Stimulated activated CD4-positive, alpha-beta T cell treated with anti-CD3 and anti-CD28 coated beads, Interleukin-2, amount 100 ng/mL, for 24 hours (primary cell): ENCODE measurements at regions not wholly inside any gene's neighbourhood (a gene's known extent, or its start where the extent isn't known, plus 50 kb on each side); places are given as distances from the start of the nearest gene placed in this dataset.

Experiments
- DNase-seq, 2 donors: peaks; one replicate each; pipeline ENCODE4 v3.0.0-alpha.2; 2020

DNA sequence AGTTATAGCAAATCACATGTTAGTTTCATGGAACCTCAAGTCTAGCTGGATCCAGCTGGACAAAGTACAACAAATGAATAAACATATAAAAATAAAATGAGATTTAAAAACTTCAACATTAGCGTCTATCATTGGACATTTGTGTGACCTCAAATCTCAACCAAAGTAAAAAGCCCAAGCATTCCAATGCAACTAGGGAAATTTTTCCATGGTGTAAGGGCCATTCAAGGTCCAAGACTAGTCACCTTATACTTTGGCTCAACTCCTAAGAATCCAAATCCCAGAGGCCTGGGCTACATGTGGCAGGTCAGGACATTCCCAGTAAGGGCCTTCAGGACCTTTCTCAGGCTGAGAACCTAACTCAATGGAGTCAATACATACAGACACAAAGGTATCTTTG lies 137.4 kb upstream of the DMAC1 start:
- DNase-seq = no peak

DNA sequence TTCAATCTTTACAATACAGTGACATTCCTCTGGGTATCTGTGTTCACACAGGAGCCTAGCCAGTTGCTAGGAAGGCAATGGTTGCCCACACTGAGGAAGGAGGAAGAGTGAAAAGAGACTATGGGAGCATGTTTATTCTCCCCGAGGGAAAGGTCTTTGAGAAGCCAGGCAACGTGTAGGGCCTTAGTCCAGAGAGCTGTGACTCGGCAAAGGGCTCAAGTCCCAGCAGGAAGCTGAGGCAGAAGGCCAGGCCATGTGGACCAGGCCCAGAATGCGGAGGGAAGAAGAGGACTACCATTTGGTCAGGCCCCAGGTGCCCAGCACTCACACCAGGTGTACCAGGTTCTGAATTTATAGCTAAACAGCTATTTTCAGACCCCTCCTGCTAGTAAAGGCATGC lies 136.6 kb upstream of the DMAC1 start:
- no peak for DNase-seq

DNA sequence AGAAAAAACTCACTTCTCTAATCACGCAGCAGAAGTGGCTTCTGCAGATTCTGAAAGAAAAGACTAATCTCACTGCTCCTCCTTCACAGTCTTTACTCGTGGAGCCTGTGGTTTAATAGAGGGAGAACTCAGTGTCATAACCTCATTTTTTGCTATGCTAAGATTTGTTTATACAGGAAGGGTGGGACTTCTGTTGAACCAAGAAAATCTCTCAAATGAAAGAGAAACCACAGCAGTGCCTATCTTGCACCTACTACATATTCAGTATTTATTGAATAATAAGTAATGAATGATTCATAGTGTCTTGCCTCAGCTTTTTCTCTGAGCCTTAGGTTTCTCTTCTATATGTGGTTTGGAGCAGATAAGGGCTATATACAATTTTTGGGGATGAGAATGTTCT lies 136.1 kb upstream of the DMAC1 start:
- no peak for DNase-seq

DNA sequence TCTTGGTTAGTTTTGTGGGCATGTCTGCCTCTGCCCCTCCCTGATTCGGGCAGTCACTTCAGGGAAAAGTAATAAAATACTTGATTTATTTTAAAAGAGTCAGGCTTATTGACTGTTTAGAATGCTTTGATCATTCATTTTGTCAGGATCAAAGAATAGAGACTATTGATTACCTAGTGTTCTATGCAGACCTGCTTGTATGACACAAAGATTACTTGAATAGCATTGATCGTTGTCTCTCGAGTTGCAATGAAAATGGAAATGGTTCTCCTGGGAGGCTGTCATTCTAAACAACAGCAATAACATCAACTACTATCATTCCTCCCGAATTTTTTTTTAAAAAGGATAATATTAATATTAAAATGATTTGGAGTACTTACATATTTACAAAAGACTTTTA lies 133.2 kb upstream of the DMAC1 start:
- DNase-seq = no peak

DNA sequence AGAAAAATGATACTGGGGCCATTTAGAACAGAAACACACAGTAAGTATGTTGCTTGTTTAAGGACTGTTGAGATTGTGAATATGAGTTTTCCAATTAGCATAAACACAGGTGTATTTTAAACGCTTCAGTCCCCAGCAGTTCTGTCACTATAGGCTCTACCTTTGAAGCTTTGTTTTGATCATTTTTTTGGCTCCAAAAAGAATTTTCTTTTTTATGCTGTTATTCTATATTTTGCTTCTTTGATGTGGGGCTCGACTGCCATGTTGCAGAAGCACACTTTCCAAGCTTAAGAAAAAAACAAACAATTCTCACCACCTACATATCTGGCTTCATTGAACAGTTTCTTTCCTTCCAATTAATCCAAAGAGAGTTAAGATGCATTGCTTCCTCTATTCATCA lies 131.0 kb upstream of the DMAC1 start:
- DNase-seq = no peak

DNA sequence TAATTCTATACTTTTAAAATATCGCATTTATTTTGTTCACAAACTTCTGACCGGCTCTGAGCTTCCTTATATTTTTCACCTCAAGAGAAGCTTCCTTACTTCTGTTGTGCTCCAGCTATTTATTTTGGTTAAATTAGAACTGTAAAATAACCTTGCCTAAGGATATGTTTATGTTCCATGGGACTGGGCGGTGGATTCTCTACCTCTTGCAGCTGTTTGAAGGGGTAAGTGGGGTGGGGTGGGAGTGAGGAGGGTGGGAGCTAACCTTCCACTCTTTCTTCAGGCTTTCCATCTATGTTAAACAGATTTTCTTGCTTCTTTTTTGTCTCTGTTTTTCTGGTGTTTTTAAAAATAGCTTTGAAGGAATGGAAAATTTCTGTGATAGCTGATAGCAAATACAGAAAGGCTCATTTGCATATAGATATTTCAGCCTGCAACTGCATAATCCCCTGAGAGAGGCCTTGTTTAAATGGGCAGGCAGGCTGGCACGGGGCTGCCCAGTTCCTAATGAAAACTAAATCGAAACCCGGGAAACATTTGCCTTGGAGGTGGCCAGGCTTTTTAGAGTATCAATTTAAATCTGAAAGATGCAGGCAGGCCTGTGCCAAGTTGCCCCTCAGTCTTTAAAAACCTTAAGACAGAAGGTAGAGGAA lies 122.1 kb upstream of the DMAC1 start:
- no peak for DNase-seq

DNA sequence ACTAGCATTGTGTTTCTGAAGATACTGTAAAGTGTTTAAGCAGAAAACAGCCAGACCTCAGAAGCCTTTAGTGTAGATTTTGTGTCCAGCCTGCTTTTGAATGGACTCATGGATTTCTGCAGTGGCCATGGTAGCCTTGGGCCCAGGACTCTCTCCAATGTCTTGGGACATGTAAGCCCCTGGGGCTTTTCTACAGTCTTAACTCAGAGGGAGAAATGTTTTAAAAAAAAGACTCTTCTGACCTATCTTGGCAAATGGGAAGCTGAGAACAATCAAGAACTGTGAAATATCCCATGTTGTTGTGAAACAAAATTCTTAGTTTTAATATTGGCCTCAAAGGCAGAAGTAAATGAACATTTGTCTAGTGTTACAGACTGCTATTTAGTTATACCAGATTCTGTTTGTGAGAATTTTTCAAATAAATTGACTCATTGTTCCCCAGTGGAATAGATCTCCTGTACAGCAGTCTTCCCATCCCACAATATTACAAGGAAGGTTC lies 112.5 kb upstream of the DMAC1 start:
- DNase-seq = no peak

DNA sequence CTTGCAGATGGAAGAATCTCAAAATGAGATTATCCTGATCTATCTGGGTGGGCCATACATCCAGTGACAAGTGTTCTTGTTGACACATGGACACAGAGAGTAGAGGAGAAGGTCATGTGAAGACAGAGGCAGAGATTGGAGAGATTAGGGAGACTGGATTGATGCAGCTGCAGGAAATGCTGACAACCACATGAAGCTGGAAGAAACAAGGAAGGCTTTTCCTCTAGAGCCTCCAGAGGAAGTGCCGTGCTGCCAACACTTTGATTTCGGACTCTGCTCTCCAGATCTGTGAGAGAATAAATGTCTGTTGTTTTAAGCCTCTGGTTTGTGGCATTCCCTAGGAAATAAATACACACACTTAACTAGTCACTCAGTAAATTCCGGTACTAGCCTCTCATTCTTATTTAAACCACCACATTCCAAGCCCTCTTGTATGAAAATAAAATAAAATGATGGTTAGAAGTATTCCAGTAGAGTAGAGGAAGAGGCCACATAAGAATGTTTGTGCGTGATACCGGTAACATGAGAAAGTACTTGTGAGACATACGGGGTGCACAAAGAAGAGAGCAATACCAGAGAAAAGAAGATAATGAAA lies 110.9 kb upstream of the DMAC1 start:
- no peak for DNase-seq

DNA sequence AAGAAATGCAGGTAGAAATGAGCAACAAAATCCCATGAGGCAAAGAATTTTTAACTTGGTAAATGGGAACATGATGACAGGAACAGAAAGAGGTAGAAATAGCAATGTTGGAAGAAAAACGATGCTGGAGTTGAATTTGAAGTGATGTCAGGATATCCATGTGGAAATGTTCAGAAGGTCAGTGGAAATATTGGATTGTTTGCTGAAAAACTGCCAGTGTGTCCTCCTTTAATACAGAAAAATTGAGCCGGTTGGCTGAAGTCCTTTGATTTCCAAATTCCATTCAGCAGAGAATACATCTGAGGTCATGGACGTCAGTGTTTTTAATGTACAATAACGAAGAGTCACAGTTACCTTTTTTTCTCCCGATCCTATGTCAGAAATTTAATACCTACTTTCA lies 110.0 kb upstream of the DMAC1 start:
- DNase-seq = no peak

DNA sequence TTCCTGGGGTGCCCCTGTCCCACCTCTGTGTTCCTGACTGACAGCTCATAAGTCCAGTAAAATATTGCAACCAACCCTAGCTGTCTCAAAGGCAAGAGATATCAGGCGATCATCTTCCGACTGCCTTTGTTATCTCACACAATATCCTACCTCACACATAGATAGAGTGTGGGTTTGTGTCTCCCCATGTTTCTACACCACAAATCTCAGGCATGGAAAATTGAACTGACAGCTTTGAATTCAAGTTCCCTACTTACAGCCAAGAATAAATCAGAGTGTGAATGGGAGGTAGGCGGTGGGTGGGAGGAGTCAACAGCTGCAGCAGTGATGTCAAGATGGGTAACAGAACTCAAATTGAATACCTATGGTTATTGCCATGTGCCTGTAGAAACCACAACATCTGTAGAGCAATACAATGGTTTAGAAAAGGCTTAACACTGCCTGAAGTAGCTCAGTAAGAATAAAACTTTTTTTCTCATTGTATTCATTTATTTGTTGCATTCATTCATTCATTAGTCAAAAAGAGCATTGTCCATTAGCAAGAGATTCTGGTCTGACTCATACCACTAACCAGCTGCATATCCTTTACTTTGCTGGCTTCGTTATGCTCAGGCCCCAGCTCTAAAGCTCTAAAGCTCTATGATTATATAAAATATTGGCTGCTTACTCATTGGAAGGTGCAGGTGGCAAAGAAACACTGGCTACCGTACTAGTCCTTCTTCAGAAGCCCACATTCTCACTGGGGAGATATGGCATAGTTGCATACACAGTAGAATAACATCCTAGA lies 108.2 kb upstream of the DMAC1 start:
- no peak for DNase-seq

DNA sequence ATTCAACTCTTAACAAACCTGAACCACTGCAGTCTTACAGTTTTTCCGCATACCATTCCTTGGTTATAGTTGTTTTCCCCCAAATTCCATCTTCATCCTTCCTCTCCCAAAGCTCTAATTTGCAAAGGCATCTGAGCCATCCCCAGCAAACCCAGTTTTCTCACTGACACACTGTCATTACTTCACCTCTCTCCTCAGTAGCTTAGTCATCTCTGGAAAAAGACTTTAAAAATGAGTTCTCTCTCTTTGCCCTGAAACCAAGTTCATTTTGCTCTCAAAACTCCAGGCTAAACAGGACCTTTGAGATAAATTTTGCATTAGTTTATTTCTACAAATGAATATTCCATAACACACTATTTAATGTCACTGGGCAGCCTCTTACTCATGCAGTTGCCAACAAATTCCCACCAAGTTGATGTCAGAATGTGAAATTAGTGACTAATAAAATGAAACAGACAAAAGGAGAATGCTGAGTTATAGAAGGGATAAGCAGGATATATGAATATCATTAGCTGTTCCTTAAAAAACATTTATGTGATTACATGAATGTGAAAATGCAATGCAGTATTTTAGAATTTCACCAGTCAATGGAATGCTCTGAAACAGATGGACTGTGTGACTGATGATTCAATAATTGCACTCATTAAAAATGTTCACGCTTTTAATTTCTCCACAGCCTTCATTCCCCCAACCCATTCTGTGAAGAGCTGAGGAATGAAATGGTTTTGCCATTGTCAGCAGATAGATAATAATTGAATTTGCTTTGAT lies 107.4 kb upstream of the DMAC1 start:
- no peak for DNase-seq

DNA sequence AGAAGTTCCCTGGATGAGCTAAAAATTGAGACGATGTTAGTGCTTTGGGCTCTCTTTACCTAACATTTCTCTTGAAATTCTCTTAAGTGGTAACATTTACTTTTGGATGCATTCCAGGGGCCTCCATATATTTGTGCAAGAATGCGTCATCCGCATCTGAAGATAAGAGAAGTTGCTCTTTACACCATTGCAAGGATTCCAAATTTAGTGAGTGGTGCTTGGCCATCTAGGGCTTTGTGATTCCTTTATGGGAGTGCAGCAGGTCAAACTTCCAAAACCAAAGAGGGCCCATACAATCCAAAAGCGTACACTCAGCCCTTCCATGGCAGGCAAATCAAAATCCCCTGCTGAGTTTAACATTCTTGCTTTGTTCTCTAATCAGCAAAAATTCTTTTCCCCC lies 102.0 kb upstream of the DMAC1 start:
- DNase-seq = no peak

DNA sequence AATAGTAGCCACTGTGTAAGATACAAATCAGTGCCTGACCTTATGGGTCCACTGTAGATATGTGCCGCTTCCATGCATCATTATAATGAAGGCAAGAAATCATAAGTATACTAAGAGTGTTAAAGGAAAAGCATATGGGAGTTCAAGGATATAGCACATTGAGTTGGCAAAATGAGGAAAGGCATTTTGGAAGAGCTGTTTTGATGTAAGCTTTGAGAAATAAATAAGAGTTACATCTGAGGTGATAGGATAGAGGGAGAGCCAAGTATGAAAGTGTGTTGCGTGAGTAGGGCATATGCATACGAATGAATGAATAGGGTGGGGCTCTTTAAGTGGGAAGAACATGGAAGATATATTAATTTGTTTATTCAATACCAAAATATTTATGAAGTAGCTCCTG lies 101.0 kb upstream of the DMAC1 start:
- DNase-seq = no peak

DNA sequence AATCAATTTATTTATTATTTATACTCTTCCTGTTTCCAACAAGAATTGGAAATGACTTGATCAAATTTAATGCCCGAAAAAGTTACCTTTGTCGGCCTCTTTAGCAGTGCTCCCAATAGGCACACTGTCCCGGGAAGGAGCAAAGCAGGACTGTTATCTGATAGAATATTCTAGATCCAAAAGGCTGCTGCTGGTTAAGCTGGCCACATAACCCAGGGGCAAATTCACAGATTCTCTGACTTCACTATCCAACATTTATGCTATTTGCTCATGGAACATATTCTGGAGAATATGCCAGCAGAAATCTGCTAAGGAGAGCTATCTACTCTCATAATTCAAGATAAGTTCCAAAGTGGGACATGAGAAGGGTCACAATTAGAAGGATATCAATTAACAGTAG lies 100.2 kb upstream of the DMAC1 start:
- no peak for DNase-seq

DNA sequence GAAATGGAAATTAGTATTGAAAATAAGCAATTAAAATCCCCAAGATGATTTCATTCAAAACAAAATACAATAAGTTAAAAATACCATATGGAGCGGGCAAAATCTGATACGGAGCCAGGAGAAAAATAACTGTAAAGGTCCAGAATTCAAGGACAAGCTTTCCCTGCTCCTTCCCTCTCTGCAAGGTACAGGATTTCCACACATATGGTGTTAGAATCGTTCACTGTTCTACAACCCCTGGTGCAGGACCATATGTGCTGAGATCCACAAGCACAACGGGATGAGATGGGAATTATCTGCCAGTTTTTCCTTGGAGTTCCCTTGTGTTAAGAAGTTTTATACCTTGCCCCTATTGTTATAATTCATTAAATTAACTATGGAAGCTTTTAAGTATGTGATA lies 94.7 kb upstream of the DMAC1 start:
- DNase-seq = no peak

DNA sequence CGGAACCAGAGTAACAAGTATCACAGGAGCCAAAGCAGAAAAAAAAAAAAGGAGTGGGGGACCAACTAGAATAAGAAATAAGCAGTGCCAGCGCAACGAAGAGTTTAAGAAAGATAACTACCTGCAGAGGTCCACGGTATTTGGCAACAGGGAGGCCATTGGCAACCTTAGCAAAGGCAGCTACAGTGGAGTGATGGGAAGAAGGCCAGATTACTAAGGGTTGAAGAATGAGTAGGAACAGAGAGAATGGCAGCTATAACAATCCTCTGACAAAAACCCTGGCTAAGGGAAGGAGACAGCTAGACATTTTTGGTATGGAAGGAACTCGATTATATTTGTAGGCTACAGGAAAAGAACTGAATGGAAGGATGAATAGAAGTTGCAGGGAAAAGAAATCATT lies 93.4 kb upstream of the DMAC1 start:
- no peak for DNase-seq

DNA sequence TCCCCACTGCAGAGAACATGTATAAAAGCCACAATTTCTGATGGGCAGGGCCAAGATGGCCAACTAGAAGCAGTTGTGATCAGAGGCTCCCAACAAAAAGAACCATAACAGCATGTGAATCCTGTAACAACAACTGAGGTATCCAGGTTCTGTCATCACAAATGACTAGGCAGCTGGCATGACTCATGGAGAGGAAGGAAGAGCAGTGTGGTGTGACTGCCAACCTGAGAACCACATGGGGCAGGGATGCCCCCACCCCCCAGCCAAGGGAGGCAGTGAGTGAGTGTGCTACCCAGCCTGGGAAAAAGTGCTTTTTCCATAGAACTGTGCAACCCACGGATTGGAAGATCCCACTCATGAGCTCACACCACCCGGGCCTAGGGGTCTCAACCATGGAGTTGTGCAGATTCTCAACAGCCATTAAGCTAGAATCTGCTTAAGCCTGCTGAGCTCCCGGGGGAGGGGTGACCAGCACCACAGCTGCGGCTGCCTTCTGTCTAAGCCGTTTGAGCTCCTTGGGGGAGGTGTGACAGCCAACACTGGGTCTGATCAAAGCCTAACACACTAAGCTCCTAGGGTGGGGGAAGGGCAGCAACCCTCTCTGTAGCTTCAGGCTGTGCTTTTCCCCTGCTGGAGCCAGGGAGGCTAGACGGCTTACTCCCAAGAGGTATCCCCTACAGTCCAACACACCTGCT lies 80.1 kb upstream of the DMAC1 start:
- DNase-seq = peak; percentile 22

DNA sequence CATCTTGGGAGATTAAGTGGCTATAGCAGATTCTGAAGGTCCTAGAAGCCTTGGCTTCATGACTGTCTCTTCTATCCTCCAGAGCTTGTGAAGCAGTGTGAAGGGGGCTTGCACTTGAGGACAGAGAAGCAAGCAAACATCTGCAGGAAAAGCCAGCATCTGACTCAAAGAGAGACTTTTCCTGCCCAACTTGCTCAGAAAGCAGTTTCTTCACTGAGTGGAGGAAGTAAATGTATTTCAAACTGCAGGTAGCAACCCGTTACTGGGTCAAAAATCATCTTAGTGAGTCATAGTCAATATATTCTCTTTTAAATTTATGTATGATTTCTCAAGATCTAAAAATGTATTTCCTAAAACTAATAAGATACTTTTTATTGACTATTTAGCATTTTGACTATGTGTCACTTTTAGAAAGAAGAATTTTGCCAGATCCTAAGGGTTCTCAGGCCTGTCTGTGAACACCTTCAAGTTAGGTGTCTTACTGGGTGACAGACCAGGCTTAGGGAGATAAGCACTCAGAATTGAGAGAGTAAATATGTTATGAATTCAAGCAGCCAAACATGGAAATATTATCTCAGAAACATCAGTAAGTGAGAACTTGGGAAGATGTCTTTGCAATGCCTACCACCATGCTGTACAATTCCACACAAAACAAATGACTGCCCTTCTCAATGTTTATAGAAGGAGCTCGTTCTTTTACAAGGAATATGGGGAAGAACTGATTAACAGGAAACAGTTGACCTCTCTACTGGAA lies 72.6 kb upstream of the DMAC1 start:
- no peak for DNase-seq

DNA sequence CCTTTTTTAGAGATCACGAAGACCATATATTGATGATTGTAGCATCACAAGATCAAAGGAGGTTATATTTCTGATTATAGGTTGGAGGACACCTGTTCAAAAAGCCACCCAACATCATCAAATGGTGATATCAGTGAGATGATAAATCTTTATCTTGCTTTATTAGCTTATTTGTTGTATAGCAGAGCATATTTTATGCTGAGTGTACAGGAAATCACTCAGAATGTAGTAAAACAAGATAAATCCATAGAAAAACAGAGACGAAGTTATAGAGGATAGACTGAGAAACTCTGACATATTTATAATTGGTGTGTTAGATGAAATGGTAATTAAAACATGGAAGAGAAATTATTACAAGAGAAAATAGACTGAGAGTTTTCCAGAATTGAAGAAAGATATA lies 69.8 kb upstream of the DMAC1 start:
- no peak for DNase-seq

DNA sequence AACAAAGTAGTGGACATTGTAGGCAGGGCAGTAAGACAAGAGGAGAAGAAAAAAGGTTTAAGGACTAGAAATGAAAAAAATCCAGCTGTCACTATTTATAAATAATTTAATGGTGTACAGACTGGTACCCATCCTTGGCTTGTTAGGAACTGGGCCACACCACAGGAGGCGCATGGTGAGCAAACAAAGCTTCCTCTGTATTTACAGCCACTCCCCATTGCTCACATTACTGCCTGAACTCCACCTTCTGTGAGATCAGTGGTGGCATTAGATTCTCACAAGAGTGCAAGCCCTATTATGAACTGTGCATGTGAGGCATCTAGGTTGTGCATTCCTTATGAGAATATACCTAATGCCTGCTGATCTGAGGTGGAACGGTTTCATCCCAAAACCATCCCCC lies 62.6 kb upstream of the DMAC1 start:
- DNase-seq = no peak

DNA sequence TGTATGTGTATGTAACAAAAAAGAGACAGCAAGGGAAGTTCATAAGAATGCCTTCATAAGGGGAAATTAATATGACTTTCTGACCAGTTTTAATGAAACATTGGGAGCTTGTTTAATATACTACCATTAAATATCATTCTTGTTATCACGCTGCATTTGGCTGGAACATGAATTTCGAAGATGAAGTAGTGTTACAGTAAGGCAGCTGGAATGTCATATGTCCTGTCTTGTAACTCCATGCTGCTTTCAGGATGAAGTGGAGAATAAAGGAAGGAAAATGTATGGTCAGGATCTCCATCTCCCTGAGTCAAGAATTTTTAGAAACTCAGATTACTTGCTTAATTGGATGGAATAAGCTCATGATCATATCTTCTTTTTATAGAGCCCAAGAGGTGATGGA lies 61.5 kb upstream of the DMAC1 start:
- DNase-seq = no peak

DNA sequence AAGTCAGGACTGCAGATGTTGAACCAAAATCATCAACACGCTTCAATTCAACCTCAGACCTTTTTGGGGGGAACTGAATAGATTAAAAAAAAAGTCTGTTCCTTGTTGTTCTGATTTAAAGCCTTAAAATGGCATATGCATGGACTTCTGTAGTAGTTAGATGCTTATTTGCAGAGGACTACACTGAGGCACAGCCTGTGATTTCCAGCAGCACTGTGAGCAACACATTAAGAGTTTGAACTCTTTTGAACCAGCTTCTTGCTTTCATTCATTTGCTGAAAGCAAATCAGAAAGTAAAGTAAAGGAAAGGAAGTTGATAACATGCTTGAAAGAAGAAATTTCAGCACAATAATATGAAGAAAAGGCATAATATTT lies 60.7 kb upstream of the DMAC1 start:
- DNase-seq = no peak
